ENCODE measurements at regions not wholly inside any gene's neighbourhood (a gene's known extent, or its start where the extent isn't known, plus 50 kb on each side); places are given as distances from the start of the nearest gene placed in this dataset.

DNA sequence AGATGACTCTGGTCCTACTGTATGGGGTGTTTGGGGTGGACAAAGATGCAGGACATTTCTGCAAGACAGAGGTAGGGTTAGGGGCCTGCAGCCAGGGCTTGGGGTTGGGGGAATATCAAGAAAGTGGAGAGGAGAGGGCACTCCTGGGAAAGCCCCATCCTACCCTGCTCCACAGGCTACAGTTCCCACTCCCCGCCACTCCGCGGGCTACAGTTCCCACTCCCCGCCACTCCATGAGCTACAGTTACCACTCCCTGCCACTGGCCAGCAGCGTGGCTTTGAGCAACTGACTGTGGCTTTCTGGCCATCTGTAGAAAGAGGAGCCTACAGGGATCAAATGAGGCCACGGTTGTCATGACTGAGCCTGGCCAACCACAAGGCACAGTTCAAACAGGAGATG is 93.8 kb upstream of the GRIK3 start:
- H3K27me3 ChIP-seq (ENCODE audit: control insufficient read depth, insufficient read depth), result no peaks in the 10 kb centered on the region
- 86% methylated on average over 6 of the region's 6 CpGs for WGBS
- intact Hi-C loops (cut with DNase I), result no loop called here
- DNase-seq (no peak), ATAC-seq (peak; percentile 36 to 69)
- no peaks in the 10 kb centered on the region for H3K9me3 ChIP-seq (ENCODE audit: control insufficient read depth, low read length)
- H3K4me3 ChIP-seq (ENCODE audit: low read length), result no peak overlapping the region
- peaks cover 5% of the 10 kb centered on the region for H3K4me1 ChIP-seq (ENCODE audit: control insufficient read depth, insufficient read depth, low read length)
- H3K27ac ChIP-seq (ENCODE audit: low read length), result no peak overlapping the region

DNA sequence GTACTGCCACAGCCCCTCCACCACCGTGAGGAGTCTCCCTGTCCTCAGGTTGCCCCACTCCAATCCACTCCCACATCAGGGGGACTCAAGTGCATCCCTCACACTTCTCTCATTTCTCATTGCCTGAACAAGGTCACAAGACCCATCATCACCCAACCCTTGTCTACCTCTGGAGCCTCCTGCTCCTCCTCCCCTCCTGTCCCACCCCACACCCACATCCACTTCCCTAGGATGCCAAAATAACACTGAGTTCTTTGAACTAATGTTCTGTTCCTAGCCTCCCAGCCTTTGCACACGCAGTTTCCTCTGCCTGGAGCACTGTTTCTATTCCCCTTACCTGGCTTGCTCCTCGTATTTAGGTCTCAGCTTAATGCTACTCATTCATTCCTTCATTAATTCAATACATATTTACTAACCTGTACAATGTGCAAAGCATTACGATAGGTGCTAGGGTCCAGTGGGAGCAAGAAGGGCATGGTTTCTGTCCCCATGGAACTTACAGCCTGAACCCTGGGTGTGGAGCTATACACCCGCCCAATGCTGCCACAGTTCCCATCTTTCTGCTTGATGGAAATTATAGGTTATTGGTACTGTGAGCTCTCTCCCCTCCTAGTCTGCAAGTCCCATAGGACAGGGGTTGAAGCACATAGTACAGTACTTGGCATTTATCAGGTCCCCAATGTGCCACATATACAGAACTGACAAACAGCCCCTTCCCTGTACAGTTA is 96.1 kb upstream of the GRIK3 start:
- ATAC-seq (no peak), DNase-seq (no peak)
- Histone ChIP-seq H3K27me3 (ENCODE audit: control insufficient read depth, insufficient read depth) (no peaks in the 10 kb centered on the region), H3K4me1 (ENCODE audit: control insufficient read depth, insufficient read depth, low read length) (no peaks in the 10 kb centered on the region), H3K4me3 (ENCODE audit: low read length) (no peak overlapping the region), H3K27ac (ENCODE audit: low read length) (no peak overlapping the region), H3K9me3 (ENCODE audit: control insufficient read depth, low read length) (no peaks in the 10 kb centered on the region)
- intact Hi-C loops (cut with DNase I), result no loop called here
- WGBS, result 63% methylated on average over 5 of the region's 5 CpGs

DNA sequence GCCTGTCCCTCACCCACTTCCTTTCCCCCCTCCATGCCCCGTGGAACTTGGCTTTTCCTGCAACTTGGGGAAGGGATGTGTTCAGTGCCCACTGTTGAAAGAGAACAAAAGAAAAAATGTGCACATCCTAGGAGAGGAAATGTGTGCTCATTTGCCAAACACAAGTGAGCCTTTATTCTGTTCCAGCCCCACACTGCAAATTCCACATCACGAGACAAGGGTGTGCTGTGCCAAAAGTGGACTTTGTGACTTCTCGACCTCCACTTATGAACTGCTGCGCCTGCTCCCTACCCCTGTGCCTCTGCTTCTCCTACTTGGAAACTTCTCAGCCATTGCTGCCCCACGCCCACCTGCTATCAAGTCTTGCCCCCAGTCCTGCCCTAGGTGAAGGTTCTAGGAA is 97.0 kb upstream of the GRIK3 start:
- WGBS, result 53% methylated on average over 5 of the region's 5 CpGs

DNA sequence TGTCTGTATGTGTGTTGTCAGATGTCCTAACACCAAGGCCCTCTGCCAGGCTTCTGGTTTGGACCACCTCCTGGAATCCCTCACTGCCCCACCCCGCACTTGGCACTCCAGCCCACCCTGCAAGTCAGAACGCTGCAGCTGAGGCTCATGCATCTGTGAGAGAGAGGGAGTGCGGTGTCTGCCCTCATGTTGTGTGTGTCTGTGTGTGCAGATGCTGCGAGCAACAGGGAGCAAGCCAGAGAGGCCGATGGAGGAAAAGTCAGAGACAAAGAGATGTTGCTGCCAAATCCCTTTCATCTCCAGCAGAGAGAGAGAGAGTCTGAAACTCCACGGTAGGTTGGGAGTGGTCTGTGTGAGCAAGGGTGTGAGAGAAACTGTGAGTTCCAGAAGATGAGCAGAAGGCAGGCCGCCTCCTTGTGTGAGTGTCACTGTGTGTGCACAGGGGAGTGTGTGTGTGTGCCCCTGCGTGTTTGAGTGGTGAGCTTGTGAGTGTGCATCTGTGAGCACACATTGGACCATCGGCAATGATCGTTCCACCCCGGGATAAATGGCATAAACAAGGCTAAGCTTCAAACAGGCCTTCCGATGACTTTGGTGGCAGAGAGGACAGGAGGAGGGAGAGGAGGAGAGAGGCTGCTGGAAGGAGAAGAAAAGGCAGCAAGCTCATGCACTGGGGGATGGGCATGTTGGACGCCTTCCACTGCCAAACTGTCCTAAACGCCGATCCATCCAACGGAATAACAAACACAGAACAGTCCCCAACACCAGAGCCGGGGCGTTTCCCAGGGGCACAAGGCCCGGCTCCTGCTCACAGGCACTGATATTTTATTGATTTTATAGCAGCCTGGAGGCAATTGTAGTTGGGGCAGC is 99.2 kb upstream of the GRIK3 start:
- WGBS, result 64% methylated on average over 19 of the region's 19 CpGs
- no peaks in the 10 kb centered on the region for H3K27me3 ChIP-seq (ENCODE audit: control insufficient read depth, insufficient read depth)

More for the DNA sequence above, 97.0 kb upstream of the GRIK3 start:
- ATAC-seq (no peak), DNase-seq (no peak)
- Histone ChIP-seq H3K27me3 (ENCODE audit: control insufficient read depth, insufficient read depth) (no peaks in the 10 kb centered on the region), H3K9me3 (ENCODE audit: control insufficient read depth, low read length) (no peaks in the 10 kb centered on the region), H3K4me1 (ENCODE audit: control insufficient read depth, insufficient read depth, low read length) (no peaks in the 10 kb centered on the region), H3K27ac (ENCODE audit: low read length) (no peak overlapping the region), H3K4me3 (ENCODE audit: low read length) (no peak overlapping the region)
- intact Hi-C loops (cut with DNase I), result no loop called here

DNA sequence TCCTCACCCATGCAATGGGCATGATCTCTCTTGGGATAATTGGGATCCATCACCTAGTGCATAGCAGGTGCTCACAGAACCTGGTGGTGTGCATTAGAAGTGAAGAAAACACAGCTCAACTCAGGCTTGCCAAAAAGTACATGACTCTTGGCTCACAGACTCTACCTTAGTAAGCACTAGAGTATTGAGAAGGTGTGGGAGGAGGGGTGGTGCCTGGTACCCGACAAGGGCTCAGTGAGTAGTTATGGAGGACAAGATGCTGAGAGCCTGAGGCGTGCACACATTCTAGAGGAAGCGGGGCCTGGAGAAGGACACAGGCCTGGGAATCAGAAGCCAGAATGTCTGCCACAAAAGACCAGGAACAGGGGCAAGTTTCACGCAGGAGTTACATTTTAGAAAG is 100.3 kb upstream of the GRIK3 start:
- 74% methylated on average over 4 of the region's 4 CpGs for WGBS
- Histone ChIP-seq H3K27ac (ENCODE audit: low read length) (no peak overlapping the region), H3K4me3 (ENCODE audit: low read length) (no peak overlapping the region), H3K27me3 (ENCODE audit: control insufficient read depth, insufficient read depth) (no peaks in the 10 kb centered on the region), H3K4me1 (ENCODE audit: control insufficient read depth, insufficient read depth, low read length) (no peaks in the 10 kb centered on the region), H3K9me3 (ENCODE audit: control insufficient read depth, low read length) (no peaks in the 10 kb centered on the region)
- no peak for ATAC-seq
- DNase-seq, result no peak
- intact Hi-C loops (cut with DNase I), result no loop called here

More for the DNA sequence above, 99.2 kb upstream of the GRIK3 start:
- ATAC-seq (no peak), DNase-seq (no peak)
- no peak overlapping the region for H3K4me3 ChIP-seq (ENCODE audit: low read length)
- H3K4me1 ChIP-seq (ENCODE audit: control insufficient read depth, insufficient read depth, low read length), result no peaks in the 10 kb centered on the region
- intact Hi-C loops (cut with DNase I), result no loop called here
- H3K27ac ChIP-seq (ENCODE audit: low read length), result no peak overlapping the region
- no peaks in the 10 kb centered on the region for H3K9me3 ChIP-seq (ENCODE audit: control insufficient read depth, low read length)

DNA sequence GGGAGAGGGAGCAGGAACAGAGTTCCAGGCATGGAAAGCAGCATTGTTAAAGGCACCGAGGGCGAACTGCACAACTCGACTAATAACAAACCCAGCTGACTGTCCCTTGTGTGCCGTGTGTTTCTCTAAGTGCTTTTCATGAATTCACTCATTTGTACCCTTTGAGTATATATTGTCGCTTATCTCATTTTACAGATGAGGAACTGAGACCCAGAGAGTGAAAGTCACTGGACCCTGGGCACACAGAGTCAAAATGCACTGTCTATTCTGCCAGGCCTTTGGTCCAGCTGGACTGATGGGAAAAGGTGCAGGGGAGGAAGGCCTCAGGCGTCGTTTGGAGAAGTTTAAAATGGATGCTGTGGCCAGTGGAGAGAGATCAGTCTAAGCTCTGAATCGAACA is 100.7 kb upstream of the GRIK3 start:
- ATAC-seq, result no peak
- no peak for DNase-seq
- intact Hi-C loops (cut with DNase I), result no loop called here
- Histone ChIP-seq H3K9me3 (ENCODE audit: control insufficient read depth, low read length) (no peaks in the 10 kb centered on the region), H3K27me3 (ENCODE audit: control insufficient read depth, insufficient read depth) (no peaks in the 10 kb centered on the region), H3K4me1 (ENCODE audit: control insufficient read depth, insufficient read depth, low read length) (no peaks in the 10 kb centered on the region), H3K4me3 (ENCODE audit: low read length) (no peak overlapping the region), H3K27ac (ENCODE audit: low read length) (no peak overlapping the region)
- WGBS, result 76% methylated on average over 8 of the region's 8 CpGs

DNA sequence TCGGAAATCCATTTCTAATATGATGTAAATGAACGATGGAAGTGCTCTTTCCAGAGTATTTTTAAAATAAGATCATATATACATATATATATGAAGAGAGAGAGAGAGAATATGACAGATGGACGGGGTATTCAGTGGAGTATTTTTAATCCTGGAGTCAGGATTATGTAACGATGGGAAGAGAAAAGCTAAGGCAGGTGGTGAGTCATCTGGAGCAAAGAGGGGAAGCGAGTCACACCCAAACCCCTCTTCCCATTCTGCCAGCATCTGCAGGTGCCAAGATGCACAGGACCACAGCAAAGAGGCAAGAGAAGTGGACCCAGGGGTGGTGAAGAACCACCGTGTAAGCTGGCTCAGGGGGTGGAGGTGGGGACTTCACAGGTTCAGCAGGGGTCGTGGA is 102.7 kb upstream of the GRIK3 start:
- no peak for ATAC-seq
- H3K27me3 ChIP-seq (ENCODE audit: control insufficient read depth, insufficient read depth), result no peaks in the 10 kb centered on the region

DNA sequence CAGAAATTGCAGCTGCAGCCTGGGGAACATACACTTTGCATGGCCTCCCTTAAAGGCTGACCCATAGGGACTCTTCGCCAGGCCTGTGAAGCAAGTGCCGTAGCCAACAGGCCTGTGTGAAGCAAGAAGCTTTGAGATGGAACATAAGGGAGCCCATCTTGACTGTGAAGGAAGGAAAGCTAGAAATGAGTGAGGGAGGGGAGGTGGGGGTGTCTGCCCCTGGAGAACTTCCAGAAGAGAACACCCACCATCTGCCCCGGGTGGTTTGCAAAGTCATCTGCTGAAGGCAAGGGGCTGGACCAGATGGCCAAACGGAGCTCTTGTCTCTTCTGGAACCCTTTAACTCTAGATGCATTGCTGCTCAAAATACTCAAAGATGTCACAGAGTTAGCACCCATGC is 103.3 kb upstream of the GRIK3 start:
- Histone ChIP-seq H3K4me3 (ENCODE audit: low read length) (no peak overlapping the region), H3K27me3 (ENCODE audit: control insufficient read depth, insufficient read depth) (no peaks in the 10 kb centered on the region), H3K27ac (ENCODE audit: low read length) (no peak overlapping the region), H3K9me3 (ENCODE audit: control insufficient read depth, low read length) (no peaks in the 10 kb centered on the region), H3K4me1 (ENCODE audit: control insufficient read depth, insufficient read depth, low read length) (no peaks in the 10 kb centered on the region)
- ATAC-seq (no peak), DNase-seq (no peak)
- 82% methylated on average over 4 of the region's 4 CpGs for WGBS
- intact Hi-C loops (cut with DNase I), result no loop called here

More for the DNA sequence above, 102.7 kb upstream of the GRIK3 start:
- H3K4me1 ChIP-seq (ENCODE audit: control insufficient read depth, insufficient read depth, low read length), result no peaks in the 10 kb centered on the region
- intact Hi-C loops (cut with DNase I), result no loop called here
- no peak overlapping the region for H3K27ac ChIP-seq (ENCODE audit: low read length)
- 54% methylated on average over 7 of the region's 7 CpGs for WGBS
- no peak overlapping the region for H3K4me3 ChIP-seq (ENCODE audit: low read length)
- no peak for DNase-seq
- H3K9me3 ChIP-seq (ENCODE audit: control insufficient read depth, low read length), result no peaks in the 10 kb centered on the region

DNA sequence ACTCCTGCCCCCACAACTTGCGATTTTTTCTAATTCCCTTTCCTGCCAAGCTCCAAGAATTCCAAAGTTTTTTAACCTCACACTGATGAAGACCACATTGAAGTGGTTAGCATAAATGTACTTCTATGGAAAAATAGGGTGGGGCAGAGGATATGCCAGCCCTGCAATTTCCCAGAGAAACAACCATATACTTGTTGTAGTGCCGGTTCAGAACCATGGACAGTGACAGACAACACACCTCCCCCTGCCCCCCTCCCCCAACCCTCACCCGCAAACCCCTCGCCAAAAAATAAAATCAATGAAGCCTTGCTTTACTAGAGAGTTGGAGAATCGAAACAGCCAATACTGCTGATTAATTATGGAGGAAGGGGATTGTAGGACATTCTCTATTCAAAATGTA is 109.5 kb upstream of the GRIK3 start:
- H3K27me3 ChIP-seq (ENCODE audit: control insufficient read depth, insufficient read depth), result no peaks in the 10 kb centered on the region
- ATAC-seq (no peak), DNase-seq (no peak)
- no peaks in the 10 kb centered on the region for H3K9me3 ChIP-seq (ENCODE audit: control insufficient read depth, low read length)
- H3K4me1 ChIP-seq (ENCODE audit: control insufficient read depth, insufficient read depth, low read length), result no peaks in the 10 kb centered on the region
- 31% methylated on average over 5 of the region's 5 CpGs for WGBS
- intact Hi-C loops (cut with DNase I), result no loop called here
- no peak overlapping the region for H3K27ac ChIP-seq (ENCODE audit: low read length)
- H3K4me3 ChIP-seq (ENCODE audit: low read length), result no peak overlapping the region

DNA sequence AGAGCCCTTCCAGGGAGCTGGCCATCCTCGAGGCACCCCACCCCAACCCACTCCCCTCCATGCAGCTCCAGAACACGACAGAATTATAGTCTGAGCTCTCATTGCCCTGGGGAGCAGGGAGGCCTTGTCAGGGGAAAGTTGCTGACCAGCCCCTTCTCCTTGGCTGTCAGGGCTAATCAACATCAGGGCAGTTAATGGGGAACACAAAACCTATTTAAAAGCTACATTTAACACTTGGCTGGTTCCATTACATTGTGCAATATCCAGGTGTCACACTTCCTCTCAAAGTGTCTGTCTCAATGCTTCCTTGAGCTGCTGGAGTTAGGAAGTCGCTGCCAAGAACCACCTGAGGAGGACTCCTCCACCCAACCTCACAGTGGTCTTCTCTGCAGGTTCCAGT is 111.8 kb upstream of the GRIK3 start:
- Histone ChIP-seq H3K4me1 (ENCODE audit: control insufficient read depth, insufficient read depth, low read length) (no peaks in the 10 kb centered on the region), H3K27me3 (ENCODE audit: control insufficient read depth, insufficient read depth) (no peaks in the 10 kb centered on the region), H3K27ac (ENCODE audit: low read length) (no peak overlapping the region), H3K9me3 (ENCODE audit: control insufficient read depth, low read length) (no peaks in the 10 kb centered on the region), H3K4me3 (ENCODE audit: low read length) (no peak overlapping the region)
- no peak for DNase-seq
- WGBS, result 47% methylated on average over 3 of the region's 3 CpGs
- intact Hi-C loops (cut with DNase I), result no loop called here
- ATAC-seq, result no peak

DNA sequence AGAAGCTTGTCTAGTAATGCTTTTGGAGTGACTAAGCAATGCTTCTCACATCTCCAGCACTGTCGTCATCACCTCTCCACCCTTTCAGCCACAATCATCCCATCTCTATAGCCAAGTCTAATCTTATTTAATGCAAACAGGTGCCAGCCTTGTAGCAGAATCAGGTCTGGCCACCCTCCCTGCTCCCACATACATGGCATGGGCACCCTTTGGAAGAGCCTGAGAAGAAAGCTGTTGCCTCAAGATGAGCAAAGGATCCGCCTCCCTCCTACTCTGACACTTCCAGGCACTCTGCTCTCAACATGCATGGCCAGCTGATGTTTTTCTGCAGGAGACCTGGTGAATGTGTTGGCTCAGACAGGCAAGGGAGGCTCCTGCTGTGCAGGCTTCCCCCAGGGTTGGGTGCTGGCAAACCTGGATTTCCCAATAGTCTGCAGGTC is 113.1 kb upstream of the GRIK3 start:
- no peaks in the 10 kb centered on the region for H3K9me3 ChIP-seq (ENCODE audit: control insufficient read depth, low read length)
- H3K4me1 ChIP-seq (ENCODE audit: control insufficient read depth, insufficient read depth, low read length), result peaks cover 3% of the 10 kb centered on the region
- H3K27me3 ChIP-seq (ENCODE audit: control insufficient read depth, insufficient read depth), result no peaks in the 10 kb centered on the region
- 66% methylated on average over 2 of the region's 2 CpGs for WGBS
- ATAC-seq (no peak), DNase-seq (no peak)
- intact Hi-C loops (cut with DNase I), result no loop called here
- no peak overlapping the region for H3K4me3 ChIP-seq (ENCODE audit: low read length)
- no peak overlapping the region for H3K27ac ChIP-seq (ENCODE audit: low read length)

Measured in right cardiac atrium (tissue), 5 donors.